Left ventricle myocardium inferior (tissue), 1 donor: ENCODE measurements at regions not wholly inside any gene's neighbourhood (a gene's known extent, or its start where the extent isn't known, plus 50 kb on each side); places are given as distances from the start of the nearest gene placed in this dataset.
"Not testable (repeated sequence)": the region's sequence is repeated elsewhere in the genome, so short reads cannot be mapped to it uniquely, and the experiment has no call there.

Experiments
- DNase-seq: peaks from one replicate; pipeline ENCODE4 v3.0.0-alpha.2; 2020
- H3K27ac ChIP-seq: fragments of 200-600 bp; replicated peaks from 2 replicates; pipeline ENCODE4 v1.8.0; 2021
- H3K27me3 ChIP-seq: fragments of 200-600 bp; 2 replicates; pipeline ENCODE4 v1.8.0; 2021; ENCODE audit warnings: low read depth
- H3K36me3 ChIP-seq: fragments of 200-600 bp; 2 replicates; pipeline ENCODE4 v1.8.0; 2021
- H3K4me1 ChIP-seq: fragments of 200-600 bp; 2 replicates; pipeline ENCODE4 v1.8.0; 2021
- H3K4me3 ChIP-seq: fragments of 200-600 bp; 2 replicates; pipeline ENCODE4 v1.8.0; 2021; ENCODE audit warnings: mild to moderate bottlenecking, moderate library complexity
- H3K9me3 ChIP-seq: fragments of 200-600 bp; replicated peaks from 2 replicates; pipeline ENCODE4 v1.8.0; 2021
- CTCF ChIP-seq: fragments of 200-600 bp; IDR thresholded peaks from 2 replicates; pipeline ENCODE4 v1.8.0; 2021; ENCODE audit warnings: antibody characterized with exemption, mild to moderate bottlenecking, borderline replicate concordance
- intact Hi-C: fragments of 100-400 bp; cut with micrococcal nuclease; formaldehyde crosslinking; loops from one replicate; pipeline ENCODE4 v1.11.0; 2022
- donor health status: DM: no; HTN: yes; CAD: no; lungs with severe emphysema.

- intact Hi-C loops, result no loop called here
Measured at GRCh38 chr4:147151763-147152162, 206.1 kb upstream of the TTC29 start.

GRCh38 chr4:147157860-147158701, 212.4 kb upstream of the TTC29 start:
- TF ChIP-seq CTCF, result no peak
- H3K27ac ChIP-seq, result peak overlapping the region; percentile 56
- DNase-seq, result peak; percentile 19
- no peaks in the 10 kb centered on the region for H3K36me3 ChIP-seq
- peaks cover 15% of the 10 kb centered on the region for H3K4me1 ChIP-seq
- H3K27me3 ChIP-seq, result peaks cover 11% of the 10 kb centered on the region
- H3K9me3 ChIP-seq, result no peaks in the 10 kb centered on the region
- H3K4me3 ChIP-seq, result peak overlapping the region; percentile 65
- intact Hi-C loops, result no loop called here

More at GRCh38 chr4:147151763-147152162, 206.1 kb upstream of the TTC29 start:
- Histone ChIP-seq H3K36me3 (no peaks in the 10 kb centered on the region), H3K27me3 (no peaks in the 10 kb centered on the region), H3K27ac (no peak overlapping the region), H3K4me3 (no peak overlapping the region), H3K4me1 (no peaks in the 10 kb centered on the region), H3K9me3 (no peaks in the 10 kb centered on the region)
- no peak for TF ChIP-seq CTCF
- DNase-seq, result no peak

GRCh38 chr4:147160908-147161513, 215.3 kb upstream of the TTC29 start:
- no peak overlapping the region for H3K27ac ChIP-seq
- H3K4me3 ChIP-seq, result no peak overlapping the region
- intact Hi-C loops, result no loop called here
- peaks cover 17% of the 10 kb centered on the region for H3K27me3 ChIP-seq
- no peaks in the 10 kb centered on the region for H3K36me3 ChIP-seq
- DNase-seq, result no peak
- peak; percentile 83 for TF ChIP-seq CTCF
- H3K4me1 ChIP-seq, result peaks cover 15% of the 10 kb centered on the region
- no peaks in the 10 kb centered on the region for H3K9me3 ChIP-seq

- intact Hi-C loops, result no loop called here
- no peak for DNase-seq
- Histone ChIP-seq H3K27ac (no peak overlapping the region), H3K4me3 (no peak overlapping the region), H3K27me3 (peaks cover 6% of the 10 kb centered on the region), H3K9me3 (no peaks in the 10 kb centered on the region), H3K4me1 (peaks cover 3% of the 10 kb centered on the region), H3K36me3 (no peaks in the 10 kb centered on the region)
- no peak for TF ChIP-seq CTCF
Measured at GRCh38 chr4:147163311-147163710, 217.6 kb upstream of the TTC29 start.

GRCh38 chr4:147168200-147168599, 222.5 kb upstream of the TTC29 start:
- H3K27me3 ChIP-seq, DNase-seq, H3K36me3 ChIP-seq, H3K4me3 ChIP-seq, H3K4me1 ChIP-seq, H3K27ac ChIP-seq, H3K9me3 ChIP-seq, intact Hi-C loops: not testable (repeated sequence)

GRCh38 chr4:147173322-147173721, 227.7 kb upstream of the TTC29 start:
- intact Hi-C loops, result no loop called here
- no peak for TF ChIP-seq CTCF
- Histone ChIP-seq H3K4me3 (no peak overlapping the region), H3K27ac (peak overlapping the region; percentile 58), H3K4me1 (peaks cover 9% of the 10 kb centered on the region), H3K9me3 (peaks cover 4% of the 10 kb centered on the region), H3K27me3 (no peaks in the 10 kb centered on the region), H3K36me3 (no peaks in the 10 kb centered on the region)
- DNase-seq, result no peak
